HS-27A (cell line): ENCODE measurements at regions not wholly inside any gene's neighbourhood (a gene's known extent, or its start where the extent isn't known, plus 50 kb on each side); places are given as distances from the start of the nearest gene placed in this dataset.
A peak's percentile ranks its signal among the peaks of the same experiment; 100 is the strongest.

Experiments used
- DNase-seq: peaks from one replicate; pipeline ENCODE4 v3.0.0-alpha.2; 2012; ENCODE audit warnings: low read depth, missing footprints

- DNase-seq, result no peak
Measured at GRCh38 chr5:67334373-67334772, 137.8 kb upstream of the CD180 start.

- no peak for DNase-seq
Measured at GRCh38 chr5:67333171-67333570, 136.6 kb upstream of the CD180 start.

DNA sequence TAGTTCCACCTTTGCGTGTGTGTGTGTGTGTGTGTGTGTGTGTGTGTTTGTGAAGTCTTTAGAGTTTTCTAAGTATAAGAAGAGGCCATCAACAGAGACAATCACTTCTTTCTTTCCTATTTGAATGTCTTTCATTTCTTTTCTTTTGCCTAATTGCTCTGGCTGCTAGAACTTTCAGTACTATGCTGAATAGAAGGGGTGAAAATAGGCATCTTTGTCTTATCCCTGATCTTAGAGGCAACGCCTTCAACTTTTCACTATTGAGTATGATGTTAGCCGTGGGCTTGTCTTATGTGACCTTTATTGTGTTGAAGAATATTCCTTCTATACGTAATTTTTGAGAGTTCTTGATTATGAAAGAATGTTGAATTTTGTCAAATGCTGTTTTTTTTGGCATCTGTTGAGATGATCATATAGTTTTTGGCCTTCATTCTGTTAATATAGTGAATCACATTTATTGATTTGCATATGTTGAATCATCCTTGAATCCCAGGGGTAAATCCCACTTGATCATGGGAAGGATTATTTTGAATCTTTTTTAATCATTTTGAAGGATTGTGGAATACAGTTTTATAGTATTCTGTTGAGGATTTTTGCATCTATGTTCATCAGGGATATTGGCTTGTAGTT, 134.8 kb upstream of the CD180 start:
- no peak for DNase-seq

- no peak for DNase-seq
Measured at GRCh38 chr5:67319935-67320725, 123.5 kb upstream of the CD180 start.

GRCh38 chr5:67318746-67319145, 122.1 kb upstream of the CD180 start:
- DNase-seq, result no peak

- DNase-seq, result no peak
Measured at GRCh38 chr5:67317603-67318002, 121.0 kb upstream of the CD180 start.

- DNase-seq, result no peak
Measured at GRCh38 chr5:67316695-67317094, 120.1 kb upstream of the CD180 start.

- DNase-seq, result no peak
Measured at GRCh38 chr5:67315082-67315989, 118.7 kb upstream of the CD180 start.

- no peak for DNase-seq
Measured at GRCh38 chr5:67311701-67312100, 115.1 kb upstream of the CD180 start.

DNA sequence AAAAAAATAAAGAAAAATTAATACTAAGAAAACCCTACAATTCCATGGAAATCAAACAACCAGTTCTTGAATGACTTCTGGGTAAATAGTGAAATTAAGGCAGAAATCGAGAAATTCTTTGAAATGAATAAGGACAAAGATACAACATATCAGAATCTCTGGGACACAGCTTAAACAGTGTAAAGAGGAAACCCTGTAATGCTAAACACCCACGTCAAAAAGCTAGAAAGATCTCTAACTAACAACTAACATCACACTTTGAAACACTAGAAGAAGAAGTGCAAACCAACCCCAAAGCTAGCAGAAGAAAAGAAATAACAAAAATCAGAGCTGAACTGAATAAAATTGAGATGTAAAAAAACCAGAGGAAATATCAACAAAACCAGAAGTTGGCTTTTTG, 114.6 kb upstream of the CD180 start:
- DNase-seq, result no peak

- no peak for DNase-seq
Measured at GRCh38 chr5:67310740-67311139, 114.1 kb upstream of the CD180 start.

DNA sequence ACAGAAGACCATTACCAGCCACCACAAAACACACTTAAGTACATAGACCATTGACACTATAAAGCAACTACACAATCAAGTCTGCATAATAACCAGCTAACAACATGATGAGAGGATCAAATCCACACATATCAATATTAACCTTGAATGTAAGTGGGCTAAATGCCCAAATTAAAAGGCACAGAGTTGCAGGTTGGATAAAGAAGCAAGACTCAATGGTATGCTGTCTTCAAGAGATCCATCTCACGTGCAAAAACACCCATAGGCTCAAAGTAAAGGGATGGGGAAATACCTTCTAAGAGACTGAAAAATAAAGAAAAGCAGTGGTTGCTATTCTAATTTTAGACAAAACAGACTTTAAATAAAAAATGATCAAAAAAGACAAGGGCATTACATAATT, 113.6 kb upstream of the CD180 start:
- no peak for DNase-seq

DNA sequence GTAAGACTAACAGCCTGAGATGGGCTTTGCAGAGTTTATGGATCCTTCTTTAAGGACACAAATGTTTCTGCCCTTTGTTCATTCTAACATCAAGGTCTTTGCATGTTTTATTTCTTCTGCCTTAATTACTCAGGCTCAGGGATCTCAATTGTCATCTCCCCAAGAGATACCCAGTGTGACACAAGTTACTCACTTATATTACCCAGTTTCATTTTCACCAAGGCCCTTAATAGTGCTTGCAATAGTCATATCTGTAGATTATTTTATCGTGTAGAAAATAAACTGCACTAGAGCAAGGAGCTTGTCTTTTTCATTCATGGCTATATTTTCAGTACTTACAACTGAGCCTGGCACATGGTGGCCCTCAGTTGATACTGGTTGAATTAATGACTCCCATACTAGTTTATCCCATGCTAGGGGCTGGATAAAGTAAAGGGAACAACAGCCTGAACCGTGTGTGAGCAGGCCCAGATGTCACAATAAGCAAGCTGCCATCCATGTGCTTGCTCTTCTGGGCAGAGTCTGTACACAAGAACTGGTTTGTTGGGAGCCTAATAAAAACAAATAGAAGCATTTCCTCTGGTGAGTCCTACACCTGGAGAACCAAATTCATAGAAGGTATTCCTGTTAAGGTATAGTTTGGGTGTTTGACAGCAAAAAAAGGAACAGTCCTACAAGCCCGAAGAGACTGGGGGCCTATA, 112.5 kb upstream of the CD180 start:
- no peak for DNase-seq

DNA sequence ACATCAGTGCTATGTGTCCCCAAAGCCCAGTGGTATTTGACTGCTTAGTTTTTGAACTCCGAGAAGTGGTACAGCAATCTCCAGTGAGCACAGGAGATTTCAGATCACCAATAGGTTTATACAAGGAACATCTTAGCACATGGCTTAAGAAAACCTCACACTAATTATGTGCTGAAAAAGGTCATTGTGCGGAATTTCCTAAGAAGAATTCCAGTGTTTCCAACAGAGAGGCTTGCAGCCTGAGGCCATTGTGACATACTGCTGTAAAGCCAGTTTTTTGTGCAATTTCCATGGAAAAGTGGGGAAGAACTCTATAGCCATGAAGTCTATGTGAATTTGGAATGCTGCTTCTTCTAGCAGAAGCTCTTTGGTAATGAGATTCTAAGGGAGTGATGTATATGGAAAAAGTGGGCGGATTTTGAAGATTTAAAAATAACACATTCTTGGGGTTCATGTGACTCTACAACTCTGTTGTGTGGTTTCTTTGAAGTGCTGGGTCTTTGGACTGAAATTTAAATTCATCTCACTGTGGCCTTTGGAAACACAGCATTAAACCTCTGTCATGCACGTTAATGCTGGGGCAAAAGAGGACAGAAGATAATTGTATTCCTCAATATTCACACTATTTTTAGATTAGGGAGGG, 110.5 kb upstream of the CD180 start:
- DNase-seq, result no peak

DNA sequence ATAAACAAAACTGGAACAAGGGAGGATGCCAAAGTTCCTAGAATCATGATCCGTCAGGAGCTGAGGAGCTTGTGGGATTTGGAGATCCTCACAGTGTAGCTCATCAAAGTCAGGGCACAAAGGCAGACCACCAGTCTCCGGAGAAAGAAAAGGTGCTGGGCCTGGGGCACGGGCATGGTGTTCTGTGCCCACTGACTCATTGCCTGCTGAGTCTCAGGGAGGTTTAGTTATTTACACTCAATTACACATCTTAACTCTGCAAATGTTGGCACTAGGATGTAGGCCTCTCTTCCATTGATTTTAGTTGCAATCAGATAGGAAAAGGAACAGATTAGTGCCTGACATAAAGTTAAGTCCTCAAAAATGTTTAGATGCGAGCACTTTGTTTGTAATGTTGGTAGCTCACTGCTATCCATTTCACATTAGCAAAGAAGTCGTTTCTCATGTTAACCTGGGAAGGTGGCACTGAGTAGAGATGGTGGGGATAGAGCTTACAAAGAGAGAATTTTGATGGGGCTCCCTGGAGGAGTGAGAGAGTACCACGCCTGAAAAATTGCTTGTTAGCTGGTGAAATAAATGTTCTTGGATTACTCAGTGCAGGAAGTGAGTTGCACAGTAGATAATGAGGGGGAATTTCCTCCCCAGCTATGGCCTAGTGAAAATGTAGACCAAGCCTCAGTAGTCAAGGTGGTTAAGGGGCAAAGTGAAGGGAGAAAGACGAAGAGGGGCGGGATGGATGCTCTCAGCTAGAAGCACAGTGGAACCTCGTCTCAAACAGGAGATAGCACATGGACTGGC, 109.5 kb upstream of the CD180 start:
- no peak for DNase-seq

GRCh38 chr5:67305401-67305800, 108.8 kb upstream of the CD180 start:
- DNase-seq, result no peak

- peak; percentile 12 for DNase-seq
Measured at GRCh38 chr5:67303356-67303755, 106.8 kb upstream of the CD180 start.

GRCh38 chr5:67301285-67301903, 104.8 kb upstream of the CD180 start:
- peak; percentile 36 for DNase-seq

GRCh38 chr5:67300326-67300725, 103.7 kb upstream of the CD180 start:
- DNase-seq, result no peak

- no peak for DNase-seq
Measured at GRCh38 chr5:67299231-67299735, 102.7 kb upstream of the CD180 start.
